OCI-LY1 (cell line): ENCODE measurements at regions not wholly inside any gene's neighbourhood (a gene's known extent, or its start where the extent isn't known, plus 50 kb on each side); places are given as distances from the start of the nearest gene placed in this dataset.

Experiments used
- CTCF ChIP-seq: fragments of 200-600 bp; sonication (generic), shearing (Covaris generic); IDR thresholded peaks from 2 replicates; pipeline ENCODE4 v1.5.1; 2017; ENCODE audit warnings: mild to moderate bottlenecking, antibody characterized with exemption, low read length, moderate library complexity, mixed read lengths
- EZH2 ChIP-seq: fragments of 200-600 bp; sonication (generic), shearing (Covaris generic); IDR thresholded peaks from 2 replicates; pipeline ENCODE4 v1.8.0; 2017; ENCODE audit warnings: borderline replicate concordance, mixed run types, mild to moderate bottlenecking, antibody characterized with exemption, low read length, moderate library complexity, mixed read lengths

GRCh38 chr15:92707880-92708551 is 52.4 kb upstream of the FAM174B start:
- no peak for TF ChIP-seq CTCF
- TF ChIP-seq EZH2: no peak
